Activated CD4-positive, alpha-beta T cell treated with anti-CD3 and anti-CD28 coated beads, Interleukin-2, Interleukin-4, amounts not matched to agents 100 ng/mL and 50 ng/mL, durations not matched to agents 16 hours and 8 hours (primary cell): ENCODE measurements at regions not wholly inside any gene's neighbourhood (a gene's known extent, or its start where the extent isn't known, plus 50 kb on each side); places are given as distances from the start of the nearest gene placed in this dataset.

Experiments used
- DNase-seq: peaks from one replicate; pipeline ENCODE4 v3.0.0-alpha.2; 2020; ENCODE audit warnings: low spot score

DNA sequence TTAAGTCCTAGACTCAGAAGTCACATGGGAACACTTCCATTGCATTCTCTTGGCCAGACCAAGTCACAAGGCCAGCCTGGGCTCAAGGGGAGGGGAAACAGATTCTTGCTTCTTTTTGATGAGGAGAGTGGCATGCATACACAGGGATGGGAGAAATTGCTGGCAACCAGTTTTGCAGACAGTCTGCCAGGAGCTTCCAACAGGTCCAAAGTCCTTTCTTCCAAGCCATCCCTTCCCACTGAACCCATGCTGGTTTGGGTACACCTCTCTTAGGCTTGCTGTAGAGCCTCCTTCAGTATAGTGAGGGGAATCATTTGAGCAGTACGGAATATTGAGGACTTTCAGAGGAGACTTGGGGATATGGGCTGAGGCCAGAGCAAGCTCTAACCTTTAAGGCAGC is 267.8 kb downstream of the BCOR start:
- DNase-seq = no peak

DNA sequence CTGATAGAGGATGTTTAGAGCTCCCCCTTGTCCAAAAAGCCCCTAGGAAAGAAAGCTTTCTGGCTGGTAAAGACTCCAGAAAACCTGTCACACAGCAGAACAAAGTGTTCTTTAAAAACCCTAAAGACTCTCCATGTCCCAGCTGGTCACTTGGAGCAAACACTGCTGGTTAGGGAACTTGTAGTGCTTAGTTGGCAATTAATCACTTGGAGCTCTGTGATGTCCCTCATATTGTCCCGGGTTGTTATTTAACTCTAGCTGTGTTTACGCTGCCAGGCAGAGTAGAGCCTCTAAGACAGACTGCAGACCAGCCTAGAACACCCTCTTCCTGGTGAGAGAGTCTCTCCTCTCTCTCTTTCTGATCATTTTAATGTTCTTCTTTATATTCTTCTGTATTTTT is 267.3 kb downstream of the BCOR start:
- no peak for DNase-seq

DNA sequence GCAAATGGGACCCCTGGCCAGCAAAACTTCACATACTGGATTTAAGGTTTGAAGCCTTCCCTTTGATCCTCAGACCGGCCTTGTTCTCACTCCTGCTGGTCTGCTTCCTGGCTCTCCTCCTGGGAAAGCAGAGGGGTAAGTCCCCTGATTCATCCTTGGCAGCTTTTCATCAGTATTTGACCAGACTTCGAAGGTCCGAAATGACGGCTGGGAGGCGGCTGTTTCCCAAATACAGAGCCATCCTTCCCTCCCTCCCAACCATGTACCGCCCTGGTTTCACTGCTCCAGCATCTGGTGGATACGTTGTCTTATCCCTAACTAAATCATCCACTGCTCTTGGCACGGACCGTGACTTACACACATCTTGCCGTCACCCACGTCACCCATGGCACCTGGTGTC is 265.5 kb downstream of the BCOR start:
- DNase-seq = no peak

DNA sequence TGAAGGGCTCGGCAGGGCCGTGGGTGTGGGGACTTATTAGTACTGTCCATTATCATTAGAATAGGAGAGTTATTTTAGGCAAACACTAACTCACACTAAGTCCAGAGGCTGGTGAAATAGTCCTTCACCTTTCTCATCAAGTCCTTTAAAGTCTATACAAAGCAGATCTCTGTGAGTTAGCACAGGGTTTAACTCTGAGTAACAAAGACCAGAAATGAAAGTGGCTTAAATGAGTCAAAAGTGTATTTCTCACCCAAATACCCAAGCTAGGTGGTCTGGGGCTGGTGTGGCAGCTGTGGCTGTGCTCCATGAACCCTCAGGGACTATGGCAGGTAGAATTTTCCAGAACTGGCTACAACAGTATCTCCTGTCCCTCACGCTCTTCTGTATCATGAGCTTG is 263.2 kb downstream of the BCOR start:
- peak; percentile 27 for DNase-seq

DNA sequence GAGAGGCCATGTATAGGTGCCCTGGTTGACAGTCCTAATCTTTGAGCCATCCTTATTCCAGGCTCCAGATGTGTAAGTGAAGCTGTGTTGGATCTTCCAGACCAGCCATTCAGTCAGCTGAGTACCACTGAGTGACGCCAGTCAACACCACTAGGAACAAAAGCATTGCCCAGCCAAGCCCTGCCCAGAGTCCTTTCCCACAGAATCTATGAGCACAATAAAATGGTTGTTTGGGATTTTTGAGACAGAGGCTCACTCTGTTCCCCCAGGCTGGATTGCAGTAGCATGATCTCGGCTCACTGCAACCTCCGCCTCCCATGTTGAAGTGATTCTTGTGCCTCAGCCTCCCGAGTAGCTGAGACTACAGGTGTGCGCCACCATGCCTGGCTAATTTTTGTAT is 262.5 kb downstream of the BCOR start:
- no peak for DNase-seq

DNA sequence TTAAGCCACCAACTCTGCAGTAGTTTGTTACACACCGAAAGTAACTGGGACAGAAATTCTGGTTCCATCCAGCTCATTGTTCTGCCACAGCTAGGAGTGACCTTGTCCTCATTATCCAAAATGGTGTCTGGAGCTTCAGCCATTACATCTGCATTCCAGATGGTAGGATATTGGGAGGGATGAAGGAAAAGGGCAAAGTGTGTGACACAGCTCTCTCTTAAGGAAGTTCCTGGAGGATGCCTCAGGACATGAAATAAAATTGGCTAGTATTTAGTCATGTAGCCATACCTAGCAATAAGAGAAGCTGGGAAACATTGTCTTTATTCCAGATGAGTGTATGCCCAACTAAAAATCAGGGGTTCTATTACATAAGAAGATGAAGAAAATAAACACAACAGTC is 262.0 kb downstream of the BCOR start:
- DNase-seq = no peak

DNA sequence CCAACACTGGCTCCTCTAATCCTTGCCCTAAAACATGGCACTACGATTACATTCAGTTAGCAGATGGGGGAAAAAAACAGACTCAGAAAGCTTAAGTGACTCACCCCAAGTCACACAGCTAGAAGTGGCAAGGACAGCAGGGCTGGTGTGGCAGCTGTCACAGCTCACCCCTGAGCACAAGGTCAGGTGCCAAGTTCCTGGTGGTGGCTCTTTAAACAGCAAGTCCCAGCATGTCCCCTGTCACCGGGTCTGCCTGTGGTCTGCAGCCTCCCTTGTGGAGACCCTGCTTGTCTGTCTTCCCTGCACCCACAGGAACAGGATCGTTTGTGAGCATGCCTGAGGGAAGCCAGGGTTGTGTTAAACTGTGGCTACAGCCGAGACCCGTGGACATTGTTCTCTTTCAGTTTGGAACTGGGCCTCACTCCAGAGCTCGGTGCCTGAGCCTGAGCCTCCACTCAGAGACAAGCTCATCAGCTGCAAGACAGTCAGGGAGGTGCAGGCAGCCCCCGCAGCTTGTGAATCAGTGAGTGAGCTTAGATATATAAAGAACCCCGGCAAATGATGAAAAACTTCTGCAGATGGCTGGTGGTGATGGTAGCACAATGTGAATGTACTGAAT is 260.8 kb downstream of the BCOR start:
- no peak for DNase-seq

DNA sequence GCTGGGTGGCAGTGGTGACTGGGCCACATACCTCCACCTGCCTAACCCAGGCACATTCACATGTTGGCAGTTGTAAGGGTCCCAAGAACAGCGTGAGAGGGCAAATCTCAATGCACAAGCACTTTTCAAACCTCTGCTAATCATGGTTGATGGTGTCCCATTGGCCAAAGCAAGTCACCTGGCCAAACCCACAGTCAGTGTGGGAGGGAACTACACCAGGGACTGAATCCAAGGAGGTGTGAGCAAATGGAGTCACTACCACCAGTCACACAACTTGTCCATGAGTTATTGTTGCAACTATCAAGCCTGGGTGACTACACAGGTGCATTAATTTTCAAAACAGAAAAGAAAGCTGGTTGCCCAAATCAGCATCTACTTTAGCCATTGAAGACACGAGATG is 260.1 kb downstream of the BCOR start:
- no peak for DNase-seq

DNA sequence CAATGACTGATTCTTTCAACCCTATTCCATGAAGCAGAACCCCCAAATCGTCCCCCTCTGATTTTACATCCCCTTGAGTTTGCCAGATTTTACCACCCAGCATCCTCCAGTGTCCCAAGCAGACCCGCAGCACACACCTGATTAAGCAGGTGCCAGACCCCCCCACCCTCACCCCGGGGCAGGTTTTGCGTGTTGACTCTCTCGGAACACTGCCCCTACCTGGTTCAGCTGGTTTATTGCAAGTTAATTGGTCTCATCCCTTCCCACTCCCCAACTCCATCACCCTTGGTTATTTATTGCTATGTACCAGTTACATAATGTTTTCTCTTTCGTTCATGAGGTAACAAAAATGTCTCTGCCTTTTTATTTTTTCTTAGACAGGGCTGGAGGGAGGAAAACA is 258.4 kb downstream of the BCOR start:
- no peak for DNase-seq

DNA sequence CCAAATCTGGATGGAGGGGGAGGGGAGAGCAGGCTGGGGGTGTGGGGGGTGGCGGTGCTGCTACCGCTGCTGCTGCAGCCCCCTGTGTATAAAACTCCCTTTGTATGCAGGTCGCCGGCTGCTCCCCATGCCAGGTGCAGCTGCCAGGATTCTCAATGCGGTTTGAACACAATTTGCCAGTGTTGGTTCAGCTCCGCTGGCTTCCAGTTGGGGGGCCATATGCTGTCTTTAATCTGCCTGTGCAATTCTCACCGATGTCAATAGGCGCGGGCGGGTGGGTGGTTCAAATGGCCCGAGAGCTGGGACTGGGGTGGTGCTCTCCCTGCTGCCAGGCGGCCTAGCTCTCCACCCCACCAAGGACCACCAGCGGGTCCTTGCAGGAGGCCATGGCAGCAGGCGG is 257.6 kb downstream of the BCOR start:
- no peak for DNase-seq

DNA sequence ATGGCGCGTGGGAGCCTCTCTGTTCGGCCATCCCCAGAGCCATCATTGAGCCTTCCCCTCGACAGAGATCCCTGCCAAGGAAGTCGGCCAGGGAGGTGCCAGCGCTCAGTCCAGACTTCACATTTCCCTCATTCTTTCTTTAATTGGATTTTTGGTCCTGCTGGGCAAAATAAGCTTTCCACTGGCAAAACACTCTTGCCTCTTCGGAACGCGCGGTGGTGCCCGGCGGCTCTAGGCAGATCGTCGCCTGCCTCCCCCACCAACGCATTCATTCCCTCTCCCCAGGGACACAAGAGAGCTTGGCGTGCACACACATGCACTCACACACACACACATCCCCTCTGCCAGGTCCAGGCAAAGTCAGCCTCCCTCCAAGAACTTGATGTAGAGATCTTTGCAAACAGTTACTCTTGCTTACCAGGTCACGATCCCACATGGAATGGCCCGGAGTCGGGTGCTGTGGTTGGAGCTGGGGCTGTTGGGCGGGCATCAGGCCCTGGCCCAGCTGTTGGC is 257.1 kb downstream of the BCOR start:
- no peak for DNase-seq

DNA sequence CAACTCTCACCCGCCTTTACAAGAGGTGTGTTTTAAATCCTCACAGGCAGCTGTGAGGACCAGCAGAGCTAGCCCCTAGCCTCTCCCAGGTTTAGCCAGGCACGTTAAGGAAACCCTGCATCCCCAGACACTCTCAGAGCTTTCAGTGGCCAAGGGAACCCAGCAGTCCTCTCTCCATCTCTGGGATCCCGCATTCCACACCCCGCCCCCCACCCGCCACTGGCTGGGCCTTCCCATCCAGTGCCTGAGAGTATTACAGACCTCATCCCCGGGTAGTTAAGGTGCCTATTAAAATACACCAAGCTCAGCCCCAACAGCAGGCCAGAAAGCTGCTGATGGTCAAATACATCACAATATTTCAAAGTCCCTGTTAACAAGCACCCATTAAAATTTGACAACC is 256.2 kb downstream of the BCOR start:
- DNase-seq = no peak

DNA sequence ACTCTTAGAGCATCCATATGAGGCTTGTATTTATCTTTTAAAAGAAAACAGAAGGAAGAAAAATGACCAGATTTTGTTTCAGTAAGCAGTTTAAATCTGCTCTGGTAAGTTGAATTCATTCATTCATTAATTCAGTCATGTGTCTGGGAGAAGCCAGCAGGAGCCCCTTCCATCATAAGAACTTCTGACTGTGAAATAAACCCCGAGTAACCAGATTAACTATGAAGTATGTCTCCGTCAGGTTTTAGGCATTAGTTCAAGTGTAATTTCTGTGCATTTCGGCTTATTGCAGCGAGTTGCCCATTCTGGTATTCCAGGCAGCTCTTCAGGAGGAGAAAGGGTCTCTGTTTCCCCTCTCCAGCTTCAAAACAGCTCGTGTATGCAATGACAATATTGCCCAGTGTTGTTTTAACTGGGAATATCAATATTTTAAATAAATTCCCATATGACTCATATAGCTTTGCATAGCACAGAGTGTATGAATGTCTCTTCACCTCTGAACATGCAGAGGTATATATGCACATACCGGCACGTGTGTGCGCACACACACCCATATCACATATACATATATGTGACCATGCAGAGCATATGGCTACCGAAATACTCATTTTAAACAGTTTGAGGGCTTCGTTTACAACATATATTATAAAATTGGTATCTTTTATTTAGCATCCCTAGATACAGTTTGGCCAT is 255.3 kb downstream of the BCOR start:
- DNase-seq = no peak

DNA sequence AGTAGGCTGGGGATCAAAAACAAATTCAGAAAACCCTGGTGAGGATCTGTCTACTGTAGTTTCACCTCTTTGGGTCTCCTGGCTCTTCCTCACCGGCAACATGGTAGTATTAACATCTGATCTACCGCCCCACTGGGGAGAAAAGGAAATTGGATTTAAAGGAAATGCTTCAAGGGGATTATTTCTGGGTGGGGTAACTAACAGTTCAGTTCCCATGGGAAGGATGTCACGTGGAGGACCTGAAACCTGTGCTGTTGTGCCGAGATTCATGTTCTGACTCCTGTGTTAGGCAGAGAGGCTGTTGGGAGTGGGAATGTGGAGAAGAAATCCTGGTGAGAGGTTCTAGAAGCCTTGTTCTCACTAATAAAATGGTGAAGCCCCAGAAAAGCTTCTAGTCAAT is 254.4 kb downstream of the BCOR start:
- DNase-seq = no peak

DNA sequence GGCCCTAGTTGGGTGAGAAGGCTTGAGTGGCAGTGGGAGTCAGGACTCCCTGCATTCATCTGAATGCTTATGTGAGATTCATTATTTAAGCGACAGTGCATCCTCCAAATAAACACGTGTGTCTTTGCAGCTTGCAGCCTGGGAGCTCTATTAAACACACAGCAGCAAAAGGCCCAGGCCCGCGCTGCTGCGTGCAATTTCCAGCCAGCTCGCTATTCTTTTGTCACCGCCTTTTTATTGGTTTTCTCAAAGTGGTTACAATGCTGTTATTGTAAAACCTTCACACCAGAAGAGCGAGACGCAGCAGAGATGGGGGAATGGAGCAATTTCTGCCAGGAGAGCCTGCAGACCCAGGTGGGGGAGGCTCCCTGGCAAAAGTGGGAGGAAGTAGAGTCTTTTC is 252.5 kb downstream of the BCOR start:
- no peak for DNase-seq

DNA sequence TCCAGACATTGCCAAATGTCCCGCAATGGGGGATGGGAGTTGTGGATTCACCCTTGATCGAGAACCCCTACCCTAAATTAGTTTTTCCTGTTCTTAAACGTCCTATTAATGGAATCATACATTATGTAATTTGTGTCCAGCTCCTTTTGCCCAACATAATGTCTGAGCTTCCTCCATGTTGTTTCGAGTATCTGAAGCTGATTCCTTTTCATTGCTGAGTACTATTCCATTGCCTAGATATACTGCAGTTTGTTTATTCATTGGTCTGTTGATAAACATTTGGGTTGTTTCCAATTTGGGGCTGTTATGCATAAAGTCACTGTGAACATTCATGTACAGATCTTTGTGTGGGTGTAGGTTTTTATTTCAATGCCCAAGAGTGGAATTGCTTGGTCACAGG is 251.3 kb downstream of the BCOR start:
- no peak for DNase-seq

DNA sequence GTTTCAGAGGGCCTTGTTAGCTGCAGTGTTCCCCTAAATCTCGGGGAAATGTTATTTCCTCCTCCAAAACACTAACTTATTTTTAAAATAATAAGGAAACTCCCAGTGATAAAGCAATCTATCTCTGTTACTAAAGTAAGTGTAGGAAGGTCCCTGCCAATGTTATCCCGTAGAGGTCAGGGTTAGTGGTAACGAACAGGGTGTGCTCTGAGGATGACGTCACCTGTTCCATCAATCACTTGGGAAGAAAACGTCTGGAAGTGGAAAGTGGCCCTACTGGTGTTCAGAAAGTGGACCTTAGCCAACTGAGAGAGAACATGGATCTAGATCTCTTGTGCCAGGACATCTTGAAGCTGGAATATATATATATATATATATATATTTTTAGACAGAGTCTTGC is 249.5 kb downstream of the BCOR start:
- DNase-seq = no peak

DNA sequence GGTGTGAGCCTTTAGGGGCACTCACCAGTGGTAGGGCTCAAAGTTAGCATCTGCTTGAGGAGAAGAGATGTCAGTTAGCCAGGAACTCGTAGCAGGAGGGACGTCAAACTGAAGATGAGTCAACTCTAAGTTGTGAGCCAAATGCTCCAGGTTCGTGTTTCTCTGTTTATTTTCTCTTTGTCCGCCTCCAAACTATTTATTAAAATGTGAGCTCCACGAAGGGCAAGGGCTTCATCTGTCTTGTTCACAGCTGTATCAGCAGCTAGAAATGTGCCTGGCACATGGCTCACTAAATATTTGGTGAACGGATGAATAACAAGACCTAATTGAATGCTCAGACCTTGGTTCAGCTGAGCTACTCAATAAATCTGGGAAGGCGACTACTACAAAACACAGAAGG is 248.9 kb downstream of the BCOR start:
- DNase-seq = no peak

DNA sequence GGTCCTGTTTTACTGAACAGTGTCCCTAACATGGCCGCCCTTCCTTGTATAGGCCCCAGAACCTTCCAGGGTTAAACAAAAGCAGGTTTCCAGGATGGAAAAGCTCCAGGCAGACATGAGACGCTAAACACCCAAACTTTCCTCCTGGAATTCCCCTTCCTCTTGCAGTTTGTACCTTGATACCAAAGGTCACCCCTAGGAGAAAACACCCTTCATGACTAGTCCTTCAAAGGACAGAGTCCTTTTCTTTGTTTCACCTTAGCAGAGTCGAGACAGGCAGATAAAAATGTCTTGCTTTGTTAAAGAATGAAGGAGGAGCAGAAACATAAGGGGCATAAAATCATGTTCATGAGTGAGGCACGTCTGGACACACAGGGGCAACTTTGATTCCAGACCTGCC is 247.5 kb downstream of the BCOR start:
- DNase-seq = no peak

DNA sequence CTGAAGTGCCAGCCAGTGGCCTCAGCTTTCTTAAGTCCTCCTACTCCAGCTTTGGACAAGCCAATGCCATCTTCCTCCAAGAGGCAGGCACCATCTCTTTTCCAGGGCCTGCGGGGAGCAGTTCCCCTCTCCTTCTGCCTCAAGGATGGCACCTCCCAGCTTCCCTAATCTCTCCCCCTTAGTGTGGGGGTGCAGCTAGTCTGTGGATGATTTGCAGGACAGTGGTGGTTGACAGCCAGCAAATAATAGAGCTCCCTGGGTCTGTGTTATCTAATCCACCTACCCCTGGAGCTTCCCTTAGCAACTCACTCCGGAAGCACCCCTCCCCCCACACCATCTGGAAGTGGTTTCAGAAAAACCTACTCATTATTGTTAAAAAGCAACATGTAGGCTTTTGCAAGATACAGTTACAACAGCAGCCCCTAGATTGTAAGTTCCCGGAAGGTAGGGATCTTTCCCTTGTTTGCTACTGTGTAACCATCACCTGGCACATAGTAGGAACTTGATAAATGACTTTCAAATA is 247.1 kb downstream of the BCOR start:
- peak; percentile 33 for DNase-seq

DNA sequence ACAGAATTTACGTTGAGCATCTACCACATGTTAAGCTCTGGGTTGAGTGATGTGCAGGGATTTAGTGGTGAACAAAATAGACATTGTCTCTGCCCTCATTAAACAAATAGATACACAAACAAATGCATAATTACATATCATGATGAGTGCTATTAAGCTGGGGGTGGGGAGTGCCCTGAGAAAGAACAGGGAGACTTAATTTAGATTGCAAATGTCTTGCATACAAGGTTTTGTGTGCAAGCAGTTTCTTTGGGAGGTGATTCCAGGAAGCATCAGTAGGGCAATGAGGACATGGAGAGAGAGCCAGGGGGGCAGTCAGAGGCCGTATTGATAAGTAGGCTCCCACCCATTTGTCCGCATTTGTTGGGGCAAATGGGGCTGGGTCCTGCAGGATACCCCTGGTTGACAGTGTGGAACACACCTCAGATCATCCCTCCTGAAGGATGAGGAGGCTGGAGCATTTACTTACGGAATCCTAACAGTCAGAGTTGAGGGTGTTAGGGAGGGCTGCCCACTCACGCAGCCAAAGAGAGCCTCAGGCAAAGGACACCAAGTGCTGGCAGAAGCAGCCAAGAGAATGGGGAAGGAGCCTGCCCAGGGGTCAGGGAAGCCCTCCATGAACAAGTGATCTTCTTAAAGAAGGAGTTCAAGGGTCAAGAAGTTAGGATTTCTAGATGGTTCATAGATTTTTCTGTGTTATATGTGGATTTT is 245.9 kb downstream of the BCOR start:
- no peak for DNase-seq

DNA sequence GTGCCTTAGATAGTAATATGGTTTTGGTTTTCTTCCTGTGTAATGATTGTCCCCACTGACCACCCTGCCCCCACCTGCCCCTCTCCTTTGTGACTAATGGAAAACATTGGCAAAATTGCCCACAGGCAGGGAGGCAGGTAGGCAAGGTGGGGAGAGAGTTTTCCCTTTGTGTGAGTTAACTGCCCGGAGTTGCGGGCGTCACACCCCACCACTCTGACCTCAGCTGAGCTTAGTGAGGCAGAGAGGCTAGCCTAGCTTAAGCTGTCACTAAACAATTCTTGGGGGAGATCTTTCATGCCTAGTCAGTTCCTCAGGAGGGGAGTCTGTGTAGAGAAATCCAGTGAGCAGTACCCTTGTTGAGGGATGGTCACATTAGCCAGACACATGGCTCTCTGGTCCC is 245.3 kb downstream of the BCOR start:
- no peak for DNase-seq

DNA sequence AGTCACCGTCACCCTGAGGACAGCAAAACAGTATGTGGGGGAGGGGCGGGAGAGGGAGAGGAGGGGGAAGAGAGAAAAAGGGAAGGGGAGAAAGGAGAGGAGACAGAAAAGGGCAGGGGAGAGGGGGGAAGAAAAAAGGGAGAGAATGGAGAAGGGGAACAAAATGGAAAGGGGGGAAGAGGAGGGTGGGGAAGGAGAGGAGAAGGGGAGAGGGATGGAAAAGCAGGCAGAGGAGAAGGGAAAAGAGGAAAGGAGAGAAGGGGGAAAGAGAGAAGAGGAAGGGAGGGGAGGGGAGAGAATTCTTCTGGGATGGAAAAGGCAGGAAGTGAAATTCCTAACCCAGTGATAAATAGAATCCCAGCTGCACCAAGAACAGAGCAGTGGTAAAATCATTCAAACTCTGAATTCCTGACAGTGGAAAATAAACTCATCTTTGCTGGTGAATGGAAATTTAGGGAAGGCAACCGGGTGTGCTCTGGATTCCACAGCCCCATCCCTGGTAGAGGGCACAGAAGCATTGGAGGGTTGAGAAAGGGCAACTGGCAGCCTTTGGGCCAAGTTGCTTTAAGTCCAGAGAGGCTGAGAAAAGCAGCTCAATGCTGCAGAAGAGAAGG is 244.2 kb downstream of the BCOR start:
- DNase-seq = no peak
